ENCODE measurements at regions not wholly inside any gene's neighbourhood (a gene's known extent, or its start where the extent isn't known, plus 50 kb on each side); places are given as distances from the start of the nearest gene placed in this dataset.

- TF ChIP-seq ZNF462 (CRISPR knock-in tag; IDR thresholded peaks at IDR 0.05): no peak
- TF ChIP-seq CTCF (conservative IDR thresholded peaks at IDR 0.05; ENCODE audit: low read depth in 2 of 2): no peak
- TF ChIP-seq CREB1 (CRISPR knock-in tag; IDR thresholded peaks at IDR 0.05; ENCODE audit: low read depth): no peak
Measured at GRCh38 chr6:142644866-142645265, 300.1 kb downstream of the HIVEP2 start (continued).

- Histone ChIP-seq H3K4me3 (no peak overlapping the region), H3K36me3 (ENCODE audit: insufficient read depth) (no peaks in the 10 kb centered on the region), H3F3A (replicated peaks; ENCODE audit: low read depth) (peaks cover 18% of the 10 kb centered on the region; the same call in 1 of the 2 replicates), H2AFZ (no peak overlapping the region), H3K27me3 (ENCODE audit: insufficient read depth) (no peaks in the 10 kb centered on the region), H3K79me2 (replicated peaks; ENCODE audit: insufficient read depth) (no peaks in the 10 kb centered on the region), H3K4me2 (no peak overlapping the region), H4K20me1 (replicated peaks; ENCODE audit: insufficient read depth) (no peaks in the 10 kb centered on the region), H3K9me2 (ENCODE audit: insufficient read depth) (peaks cover 9% of the 10 kb centered on the region; the same call in 1 of the 2 replicates), H3K27ac (ENCODE audit: low read depth) (no peak overlapping the region; the same call in 1 of the 2 replicates), H3K4me1 (ENCODE audit: insufficient read depth) (peaks cover 44% of the 10 kb centered on the region)
- peaks cover 7% of the 10 kb centered on the region for H3K27me3 Mint-ChIP-seq (ENCODE audit: insufficient read depth, low read depth, poor library complexity)
- DNase-seq (ENCODE audit: low spot score) (no peak), ATAC-seq (no peak)
- peaks cover 43% of the 10 kb centered on the region for H3K4me1 Mint-ChIP-seq
- no peak overlapping the region for H3K27ac Mint-ChIP-seq
- TF ChIP-seq ETS1 (IDR thresholded peaks at IDR 0.05) (no peak), CREB1 (CRISPR knock-in tag; IDR thresholded peaks at IDR 0.05; ENCODE audit: low read depth) (no peak), EZH2phosphoT487 (IDR thresholded peaks at IDR 0.05; ENCODE audit: unreplicated experiment) (no peak)
- peaks cover 8% of the 10 kb centered on the region; the same call in 2 of the 3 replicates for H3K9me3 Mint-ChIP-seq
- peaks cover 10% of the 10 kb centered on the region; the same call in 2 of the 3 replicates for H3K36me3 Mint-ChIP-seq (ENCODE audit: low read depth)
- no peak overlapping the region for H3K4me3 Mint-ChIP-seq
Measured at GRCh38 chr6:142645663-142646062, 299.3 kb downstream of the HIVEP2 start.
